ENCODE measurements at regions not wholly inside any gene's neighbourhood (a gene's known extent, or its start where the extent isn't known, plus 50 kb on each side); places are given as distances from the start of the nearest gene placed in this dataset.

GRCh38 chr5:12114075-12114474 lies 209.8 kb upstream of the CTNND2 start:
- Histone ChIP-seq H3K27me3 (no peaks in the 10 kb centered on the region), H3K27ac (no peak overlapping the region), H3K9me3 (no peaks in the 10 kb centered on the region), H3K36me3 (no peaks in the 10 kb centered on the region), H3K4me1 (no peaks in the 10 kb centered on the region), H3K4me3 (no peak overlapping the region)
- no peak for DNase-seq
- TF ChIP-seq, protein P1, sequence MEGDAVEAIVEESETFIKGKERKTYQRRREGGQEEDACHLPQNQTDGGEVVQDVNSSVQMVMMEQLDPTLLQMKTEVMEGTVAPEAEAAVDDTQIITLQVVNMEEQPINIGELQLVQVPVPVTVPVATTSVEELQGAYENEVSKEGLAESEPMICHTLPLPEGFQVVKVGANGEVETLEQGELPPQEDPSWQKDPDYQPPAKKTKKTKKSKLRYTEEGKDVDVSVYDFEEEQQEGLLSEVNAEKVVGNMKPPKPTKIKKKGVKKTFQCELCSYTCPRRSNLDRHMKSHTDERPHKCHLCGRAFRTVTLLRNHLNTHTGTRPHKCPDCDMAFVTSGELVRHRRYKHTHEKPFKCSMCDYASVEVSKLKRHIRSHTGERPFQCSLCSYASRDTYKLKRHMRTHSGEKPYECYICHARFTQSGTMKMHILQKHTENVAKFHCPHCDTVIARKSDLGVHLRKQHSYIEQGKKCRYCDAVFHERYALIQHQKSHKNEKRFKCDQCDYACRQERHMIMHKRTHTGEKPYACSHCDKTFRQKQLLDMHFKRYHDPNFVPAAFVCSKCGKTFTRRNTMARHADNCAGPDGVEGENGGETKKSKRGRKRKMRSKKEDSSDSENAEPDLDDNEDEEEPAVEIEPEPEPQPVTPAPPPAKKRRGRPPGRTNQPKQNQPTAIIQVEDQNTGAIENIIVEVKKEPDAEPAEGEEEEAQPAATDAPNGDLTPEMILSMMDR (IDR thresholded peaks at IDR 0.05), result no peak
- TF ChIP-seq POLR2A (IDR thresholded peaks at IDR 0.05), result no peak

- H3K27me3 ChIP-seq, result no peaks in the 10 kb centered on the region
- H3K4me1 ChIP-seq, result no peaks in the 10 kb centered on the region
- no peak overlapping the region for H3K4me3 ChIP-seq
- no peak overlapping the region for H3K27ac ChIP-seq
- H3K9me3 ChIP-seq, result no peaks in the 10 kb centered on the region
- no peak for DNase-seq
- TF ChIP-seq, protein P1 (IDR thresholded peaks at IDR 0.05), result no peak
- TF ChIP-seq POLR2A (IDR thresholded peaks at IDR 0.05), result no peak
- no peaks in the 10 kb centered on the region for H3K36me3 ChIP-seq
These were observed 208.8 kb upstream of the CTNND2 start for GRCh38 chr5:12113062-12113461.

GRCh38 chr5:12111261-12111660 lies 207.0 kb upstream of the CTNND2 start:
- no peaks in the 10 kb centered on the region for H3K9me3 ChIP-seq
- no peak for DNase-seq
- H3K27me3 ChIP-seq, result no peaks in the 10 kb centered on the region
- TF ChIP-seq, protein P1 (IDR thresholded peaks at IDR 0.05), result no peak
- TF ChIP-seq POLR2A (IDR thresholded peaks at IDR 0.05), result no peak
- no peaks in the 10 kb centered on the region for H3K36me3 ChIP-seq
- no peak overlapping the region for H3K27ac ChIP-seq
- H3K4me3 ChIP-seq, result no peak overlapping the region
- no peaks in the 10 kb centered on the region for H3K4me1 ChIP-seq

GRCh38 chr5:12110629-12111028 lies 206.4 kb upstream of the CTNND2 start:
- Histone ChIP-seq H3K27me3 (no peaks in the 10 kb centered on the region), H3K4me3 (no peak overlapping the region), H3K27ac (no peak overlapping the region), H3K36me3 (no peaks in the 10 kb centered on the region), H3K4me1 (no peaks in the 10 kb centered on the region), H3K9me3 (no peaks in the 10 kb centered on the region)
- TF ChIP-seq POLR2A (IDR thresholded peaks at IDR 0.05), result no peak
- TF ChIP-seq, protein P1 (IDR thresholded peaks at IDR 0.05), result no peak
- DNase-seq, result no peak

GRCh38 chr5:12109075-12109688 lies 204.9 kb upstream of the CTNND2 start:
- no peak overlapping the region for H3K27ac ChIP-seq

More at GRCh38 chr5:12109075-12109688, 204.9 kb upstream of the CTNND2 start:
- Histone ChIP-seq H3K27me3 (no peaks in the 10 kb centered on the region), H3K4me1 (no peaks in the 10 kb centered on the region), H3K9me3 (no peaks in the 10 kb centered on the region), H3K36me3 (no peaks in the 10 kb centered on the region), H3K4me3 (no peak overlapping the region)
- DNase-seq, result no peak
- TF ChIP-seq POLR2A (IDR thresholded peaks at IDR 0.05), result no peak
- TF ChIP-seq, protein P1 (IDR thresholded peaks at IDR 0.05), result no peak

All from Peyer's patch (tissue), 4 donors.